Stimulated activated CD4-positive, alpha-beta T cell treated with anti-CD3 and anti-CD28 coated beads, Interleukin-2, amount 100 ng/mL, for 48 hours (primary cell): ENCODE measurements at regions not wholly inside any gene's neighbourhood (a gene's known extent, or its start where the extent isn't known, plus 50 kb on each side); places are given as distances from the start of the nearest gene placed in this dataset.
"Not testable (repeated sequence)": the region's sequence is repeated elsewhere in the genome, so short reads cannot be mapped to it uniquely, and the experiment has no call there.

Source experiments
- DNase-seq, 2 donors: peaks; one replicate each; pipeline ENCODE4 v3.0.0-alpha.2; 2020

DNA sequence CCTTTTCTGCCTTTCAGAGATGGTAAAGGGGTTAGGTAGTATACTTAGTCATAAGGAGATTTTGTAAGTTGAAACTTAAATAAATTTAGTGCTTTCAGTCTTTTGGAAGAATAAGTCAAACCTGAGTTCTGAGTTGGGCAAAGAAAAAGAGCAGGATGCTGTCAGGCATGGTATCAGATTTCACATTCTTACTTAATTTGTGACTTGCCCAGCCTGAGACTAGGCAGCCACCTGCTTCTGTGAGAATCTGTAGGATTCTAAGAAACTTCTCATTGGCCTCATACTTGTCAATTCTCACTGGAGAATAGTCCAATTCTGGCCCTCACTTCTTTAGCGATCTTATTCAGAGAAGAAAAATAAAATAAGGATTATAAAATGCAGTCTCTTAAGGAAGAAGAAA, 577.5 kb downstream of the DIPK2A start:
- DNase-seq: no peak

DNA sequence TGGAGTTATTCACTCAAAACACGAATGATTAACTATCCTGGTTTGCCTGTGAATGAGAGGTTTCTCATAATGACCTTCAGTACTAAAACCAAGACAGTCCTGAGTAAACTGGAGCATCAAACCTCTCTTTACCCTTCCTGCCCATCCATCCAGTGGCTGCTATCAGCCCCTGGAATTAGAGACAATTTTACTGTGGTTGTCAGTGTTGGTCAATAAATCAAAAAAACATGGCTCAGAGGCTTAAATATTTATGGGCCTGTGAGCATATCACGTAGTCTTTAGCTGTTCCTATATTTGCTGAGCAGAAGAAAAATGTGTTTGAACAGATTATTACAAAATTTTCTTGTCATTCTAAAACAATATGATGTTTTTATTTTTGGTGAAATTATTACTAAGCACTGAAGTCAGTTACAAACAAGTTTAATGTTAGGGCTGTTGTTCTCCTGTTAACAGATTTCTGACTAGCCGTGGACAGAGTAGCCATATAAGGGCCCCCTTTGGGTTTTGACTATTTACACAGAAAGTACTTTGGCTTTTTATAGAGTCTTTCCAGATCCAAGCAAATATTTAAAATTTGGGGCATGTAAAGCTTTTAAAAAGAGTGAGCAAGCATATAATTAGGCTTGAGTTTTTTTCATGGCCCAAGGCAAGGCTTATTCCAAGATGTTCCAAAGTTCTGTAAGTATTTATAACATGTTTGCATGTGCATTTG, 580.9 kb downstream of the DIPK2A start:
- DNase-seq: no peak

DNA sequence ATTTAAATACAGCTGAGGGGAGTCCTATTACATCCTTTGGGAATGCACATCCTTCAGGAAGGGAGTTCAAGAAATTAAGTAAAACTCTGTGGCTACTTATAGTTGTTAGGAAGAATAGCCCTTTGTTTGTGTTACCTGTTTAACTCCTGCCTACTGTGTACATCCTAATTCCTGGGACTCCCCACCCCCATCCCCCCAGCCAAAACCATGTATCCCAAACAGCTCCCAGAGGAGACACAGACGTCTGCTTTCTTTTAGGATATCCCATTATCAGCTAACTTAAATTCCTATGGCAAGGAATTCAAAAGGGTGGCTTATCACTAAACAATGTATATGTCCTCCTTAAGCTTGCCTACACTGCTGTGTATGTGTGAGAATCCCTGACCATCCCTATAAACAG, 581.7 kb downstream of the DIPK2A start:
- no peak for DNase-seq

DNA sequence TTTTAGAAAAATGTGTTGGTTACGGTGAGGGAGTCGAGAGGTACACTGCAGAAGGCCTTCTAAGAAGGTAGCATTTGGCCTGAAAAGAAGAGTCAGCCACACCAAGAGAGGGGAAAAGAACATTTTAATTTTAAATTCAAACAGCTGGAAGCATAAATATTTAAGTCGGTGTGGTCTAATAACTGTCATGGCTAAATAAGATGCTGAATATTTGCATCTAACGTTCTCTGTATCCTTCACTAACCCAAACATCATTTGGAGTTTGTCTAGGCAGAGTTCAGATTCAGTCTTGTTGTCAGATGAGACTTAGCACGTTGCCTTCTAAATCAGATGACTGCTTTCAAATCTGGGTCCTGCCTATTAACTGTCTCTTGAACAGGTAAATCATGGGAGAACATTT, 583.3 kb downstream of the DIPK2A start:
- DNase-seq: no peak

DNA sequence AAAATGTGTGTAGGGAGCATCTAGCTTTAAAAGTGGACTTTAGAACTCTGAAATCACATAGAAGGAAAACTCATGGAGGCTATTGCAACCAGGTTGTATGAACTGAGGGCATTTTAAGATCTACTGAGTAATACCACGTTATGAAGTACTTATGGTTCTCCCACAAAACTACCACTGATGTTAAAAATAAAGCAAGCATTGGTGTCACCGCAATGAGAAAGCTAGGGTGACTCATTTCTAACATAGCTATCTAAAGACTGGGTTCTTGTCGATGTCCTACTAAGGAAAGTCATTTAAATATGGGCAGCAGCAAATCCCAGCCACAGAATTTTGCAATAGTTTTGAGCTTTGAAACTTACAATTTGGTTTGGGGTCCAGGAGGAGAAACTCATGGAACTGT, 584.8 kb downstream of the DIPK2A start:
- DNase-seq: no peak

DNA sequence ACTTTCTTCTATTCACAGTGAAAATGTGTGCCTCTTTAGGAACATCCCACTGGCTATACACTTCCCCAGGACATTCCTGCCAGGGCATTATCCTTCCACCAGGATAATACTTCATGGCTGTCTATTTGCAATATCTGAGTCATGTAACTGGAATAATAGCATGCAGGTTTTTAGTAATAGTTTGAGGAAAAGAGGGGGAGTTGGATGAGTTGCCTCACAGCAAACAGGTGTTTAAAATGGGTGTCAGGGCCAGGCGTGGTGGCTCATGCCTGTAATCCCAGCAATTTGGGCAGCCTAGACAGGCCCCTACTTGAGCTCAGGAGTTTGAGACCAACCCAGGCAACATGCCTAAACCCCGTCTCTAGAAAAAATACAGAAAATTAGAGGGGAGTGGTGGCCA, 585.9 kb downstream of the DIPK2A start:
- DNase-seq: no peak

DNA sequence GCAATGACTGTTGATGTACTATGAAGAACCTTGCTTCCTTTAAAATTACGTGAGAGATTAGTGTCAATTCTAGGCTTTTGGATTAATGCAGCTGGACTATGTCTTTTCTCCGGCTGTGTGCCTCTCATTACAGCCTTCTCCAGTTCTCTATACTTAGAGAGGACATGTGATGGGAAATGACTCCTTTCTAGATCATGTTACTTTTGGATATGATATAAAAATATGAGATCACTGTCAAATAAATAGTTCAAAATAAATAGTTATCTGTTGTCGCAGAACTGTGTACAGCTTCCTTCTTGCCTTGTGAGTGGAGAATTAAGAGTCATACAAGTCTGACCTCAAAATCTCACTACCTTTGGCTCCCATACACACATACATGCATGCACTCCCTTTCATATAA, 592.4 kb downstream of the DIPK2A start:
- no peak for DNase-seq

DNA sequence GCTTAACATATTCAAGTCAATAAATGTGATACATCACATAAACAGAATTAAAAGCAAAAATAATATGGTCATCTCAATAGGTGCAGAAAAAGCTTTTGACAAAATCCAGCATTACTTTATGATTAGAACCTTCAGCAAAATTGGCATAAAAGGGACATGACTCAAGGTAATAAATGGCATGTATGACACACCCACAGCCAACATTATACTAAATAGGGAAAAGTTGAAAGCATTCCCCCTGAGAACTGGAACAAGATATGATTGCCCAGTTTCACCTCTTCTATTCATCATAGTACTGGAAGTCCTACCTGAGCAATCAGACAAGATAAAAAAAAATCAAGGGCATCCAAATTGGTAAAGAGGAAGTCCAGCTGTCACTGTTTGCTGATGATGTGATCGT, 594.7 kb downstream of the DIPK2A start:
- DNase-seq: no peak

DNA sequence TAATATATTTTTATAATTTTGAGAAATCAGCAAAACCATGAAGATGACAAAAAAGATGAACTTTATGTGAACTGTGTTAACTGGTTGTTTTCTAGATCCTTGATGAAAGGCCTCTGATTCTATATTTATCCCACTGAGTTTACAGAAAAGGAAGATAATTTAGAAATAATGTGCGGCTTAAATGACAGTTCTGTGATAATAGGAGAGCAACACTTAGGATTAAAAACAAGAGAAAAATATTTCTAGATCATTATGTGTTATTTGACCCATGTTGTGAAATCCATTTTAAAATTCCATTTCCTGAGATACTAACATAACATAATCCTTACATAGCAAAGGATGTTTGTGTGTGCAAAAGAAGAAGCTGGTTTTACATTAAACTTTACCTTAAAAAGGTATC, 598.0 kb downstream of the DIPK2A start:
- no peak for DNase-seq

DNA sequence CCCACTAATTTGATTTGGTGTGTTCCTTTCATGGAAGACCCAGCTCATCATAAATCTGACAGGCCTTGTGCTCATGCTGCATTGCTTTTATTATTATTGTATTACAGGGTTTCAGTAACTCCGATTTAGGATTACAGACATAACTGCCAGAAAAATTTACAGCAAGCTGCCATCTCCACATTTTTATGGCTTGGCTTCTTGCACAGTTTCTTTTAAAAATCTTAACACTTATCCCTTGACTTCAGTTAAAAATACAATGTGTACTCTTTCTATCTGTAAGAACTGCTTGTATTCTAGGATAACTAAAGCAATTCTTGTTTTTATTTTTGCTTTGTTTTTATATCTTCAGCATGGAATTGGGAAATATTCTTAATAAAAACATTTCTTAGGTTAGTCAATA, 612.2 kb downstream of the DIPK2A start:
- DNase-seq: no peak

DNA sequence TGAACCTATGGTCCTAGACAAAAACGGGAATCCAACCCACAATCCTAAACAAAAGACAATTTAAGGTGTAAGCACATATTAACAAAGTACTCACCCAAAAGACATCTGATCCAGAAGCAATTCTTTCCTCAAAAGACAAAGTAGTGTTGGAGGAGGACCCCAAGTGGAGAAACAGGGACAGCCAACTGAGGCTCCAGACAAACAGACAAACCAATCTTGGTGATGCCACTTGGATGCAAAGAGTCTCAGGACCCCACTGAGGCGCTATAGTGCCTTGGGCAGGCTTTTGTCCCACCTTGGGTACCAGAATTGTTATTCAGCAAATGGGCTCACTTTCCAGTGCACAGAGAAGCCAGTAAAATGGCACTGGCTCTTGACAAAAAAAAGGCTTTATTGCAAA, 613.8 kb downstream of the DIPK2A start:
- no peak for DNase-seq

DNA sequence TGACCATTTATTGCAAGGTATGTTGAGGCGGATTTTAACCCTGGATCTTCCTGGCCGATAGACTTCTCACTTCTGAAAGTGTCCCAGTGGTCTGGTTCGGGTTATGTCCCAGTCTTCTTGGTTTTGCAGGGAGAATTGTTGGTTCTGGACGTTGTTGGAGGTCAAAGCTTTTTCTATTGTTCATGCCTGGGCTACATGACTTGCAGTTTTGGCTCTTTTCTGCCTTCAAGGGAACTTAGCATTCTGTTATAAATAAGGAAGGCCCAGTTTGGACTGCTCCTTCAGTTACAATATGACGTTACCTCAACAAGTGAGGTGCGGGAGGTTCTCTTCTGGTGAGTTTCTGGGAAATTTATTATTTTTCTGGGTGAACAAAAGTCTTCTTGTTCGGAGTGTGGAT, 614.3 kb downstream of the DIPK2A start:
- no peak for DNase-seq

DNA sequence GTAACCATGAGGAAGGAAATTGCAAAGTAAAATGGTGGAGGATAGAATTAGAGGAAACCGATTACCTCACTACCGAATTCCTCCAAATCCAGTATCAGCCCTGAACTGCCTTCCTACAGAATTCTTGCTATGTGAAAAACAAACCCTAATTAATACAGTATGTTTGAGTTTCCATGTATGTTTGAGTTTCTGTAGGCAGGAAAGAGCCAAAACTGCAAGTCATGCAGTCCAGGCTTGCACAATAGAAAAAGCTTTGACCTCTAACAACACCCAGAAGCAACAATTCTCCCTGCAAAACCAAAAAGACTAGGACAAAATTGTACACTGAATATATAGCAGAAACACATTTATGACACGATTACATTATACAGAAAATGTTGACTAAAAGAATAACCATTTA, 614.8 kb downstream of the DIPK2A start:
- DNase-seq: no peak

DNA sequence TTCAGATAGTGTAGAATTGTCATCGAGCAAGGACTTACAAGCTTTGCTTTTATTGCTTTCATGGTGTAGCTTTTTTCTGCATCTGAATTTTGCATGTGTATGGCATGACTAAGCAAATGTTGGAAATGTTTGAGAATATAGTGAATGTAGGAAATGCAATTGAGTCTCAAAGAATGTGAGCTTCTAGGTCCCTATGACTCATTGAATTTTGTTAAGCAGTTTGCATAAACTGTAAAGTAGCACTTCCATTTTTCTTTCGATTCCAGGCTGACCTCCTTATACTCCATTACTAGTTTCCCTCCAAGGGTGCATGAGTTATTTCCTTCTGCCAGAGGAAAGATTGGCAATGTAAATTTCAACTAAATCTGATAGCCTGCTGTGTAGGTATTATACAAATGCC, 619.2 kb downstream of the DIPK2A start:
- DNase-seq: no peak

DNA sequence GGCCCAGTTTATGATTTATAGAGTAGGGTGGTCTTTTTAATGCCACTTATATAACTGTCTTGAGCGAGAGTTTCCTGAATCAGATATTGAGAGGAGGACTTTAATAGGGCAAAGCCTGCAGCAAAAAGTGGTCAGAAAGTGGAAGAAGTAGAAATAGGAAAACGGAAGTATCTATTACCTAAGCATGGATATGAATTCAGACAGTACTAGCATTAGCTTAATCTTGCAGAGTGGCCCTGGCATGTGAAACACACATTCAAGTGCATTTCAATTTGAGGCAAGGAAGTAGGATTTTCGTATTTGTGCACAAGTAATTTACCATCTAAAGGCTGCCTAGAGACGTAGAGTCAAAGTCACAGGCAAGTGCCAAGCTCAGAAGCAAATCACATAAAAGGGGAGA, 622.3 kb downstream of the DIPK2A start:
- DNase-seq: no peak

DNA sequence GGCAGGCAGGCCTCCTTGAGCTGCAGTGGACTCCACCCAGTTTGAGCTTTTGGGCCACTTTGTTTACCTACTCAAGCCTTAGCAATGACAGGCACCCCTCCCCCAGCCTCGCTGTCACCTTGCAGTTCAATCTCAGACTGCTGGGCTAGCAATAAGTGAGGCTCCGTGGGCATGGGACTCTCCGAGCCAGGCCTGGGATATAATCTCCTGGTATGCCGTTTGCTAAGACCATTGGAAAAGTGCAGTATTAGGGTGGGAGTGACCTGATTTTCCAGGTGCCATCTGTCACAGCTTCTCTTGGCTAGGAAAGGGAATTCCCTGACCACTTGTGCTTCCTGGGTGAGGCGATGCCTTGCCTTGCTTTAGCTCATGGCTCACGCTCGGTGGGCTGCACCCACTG, 648.6 kb downstream of the DIPK2A start:
- DNase-seq: not testable (repeated sequence)

DNA sequence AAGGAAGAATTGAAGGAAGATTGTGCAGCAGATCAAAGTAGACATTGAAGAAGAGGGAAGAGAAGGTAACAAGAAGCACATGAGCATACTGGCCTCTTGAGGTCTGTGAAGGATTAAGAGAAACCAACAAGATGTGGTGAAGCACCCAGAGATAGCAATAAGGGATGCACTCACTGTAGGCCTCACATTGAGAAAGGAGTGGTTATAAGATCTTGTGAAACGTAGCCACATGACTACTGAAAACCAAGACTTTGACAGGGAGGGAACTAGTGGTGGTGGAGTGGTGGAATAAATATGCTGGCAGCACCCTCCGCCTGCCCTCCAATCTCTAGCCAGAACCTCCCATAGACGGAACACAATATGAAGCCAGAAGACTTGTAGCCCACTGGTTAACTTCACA, 651.2 kb downstream of the DIPK2A start:
- DNase-seq: no peak

DNA sequence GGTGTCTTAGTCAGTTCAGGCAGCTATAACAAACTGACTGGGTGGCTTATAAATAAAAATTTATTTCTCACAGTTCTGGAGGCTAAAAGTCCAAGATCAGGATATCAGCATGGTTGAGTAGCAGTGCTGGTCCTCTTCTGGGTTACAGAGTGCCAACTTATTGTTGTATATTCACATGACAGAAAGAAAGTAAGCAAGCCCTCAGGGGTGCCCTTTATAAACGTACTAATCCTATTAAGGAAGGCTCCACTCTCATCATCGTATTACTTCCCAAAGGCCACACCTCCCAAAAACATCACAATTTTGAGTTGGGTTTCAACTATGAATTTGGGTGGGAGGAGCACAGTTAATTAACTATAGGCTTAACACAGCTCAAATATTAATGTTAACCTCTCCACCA, 653.0 kb downstream of the DIPK2A start:
- no peak for DNase-seq

DNA sequence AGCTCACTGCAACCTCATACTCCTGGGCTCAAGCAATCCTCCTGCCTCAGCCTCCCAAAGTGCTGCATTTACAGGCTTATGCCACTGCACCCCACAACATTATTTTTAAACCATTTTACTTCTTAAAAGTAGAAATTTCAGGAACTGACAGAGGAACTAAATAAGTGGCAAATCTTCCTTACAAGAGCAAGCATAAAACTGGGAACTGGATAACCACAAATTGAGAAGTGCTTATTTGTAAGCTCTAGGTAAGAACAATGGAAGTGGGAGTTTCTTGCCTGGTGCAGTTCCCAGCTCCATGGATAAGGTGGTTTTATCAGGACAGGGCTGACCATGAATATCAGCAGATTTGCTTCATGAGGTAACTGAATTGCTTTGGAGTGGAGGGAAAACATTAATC, 655.2 kb downstream of the DIPK2A start:
- no peak for DNase-seq

DNA sequence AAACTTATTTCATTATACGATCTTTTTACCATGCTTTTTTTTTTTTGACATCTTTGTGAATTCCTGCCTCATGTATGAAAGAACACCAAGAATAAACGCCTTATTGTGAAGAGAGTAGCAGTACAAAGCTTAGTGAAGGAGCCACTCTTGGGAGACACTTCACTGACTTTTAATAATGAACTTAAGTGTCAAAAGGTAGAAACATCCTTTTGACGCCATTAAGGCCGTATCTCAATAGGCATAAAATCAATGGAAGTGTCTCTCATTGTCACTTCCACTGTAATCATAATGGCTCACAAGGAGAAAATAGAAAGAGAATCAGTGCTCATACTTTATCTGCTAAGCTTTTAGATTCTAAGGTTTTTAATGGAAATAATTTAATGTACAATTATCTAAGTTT, 657.8 kb downstream of the DIPK2A start:
- DNase-seq: no peak

DNA sequence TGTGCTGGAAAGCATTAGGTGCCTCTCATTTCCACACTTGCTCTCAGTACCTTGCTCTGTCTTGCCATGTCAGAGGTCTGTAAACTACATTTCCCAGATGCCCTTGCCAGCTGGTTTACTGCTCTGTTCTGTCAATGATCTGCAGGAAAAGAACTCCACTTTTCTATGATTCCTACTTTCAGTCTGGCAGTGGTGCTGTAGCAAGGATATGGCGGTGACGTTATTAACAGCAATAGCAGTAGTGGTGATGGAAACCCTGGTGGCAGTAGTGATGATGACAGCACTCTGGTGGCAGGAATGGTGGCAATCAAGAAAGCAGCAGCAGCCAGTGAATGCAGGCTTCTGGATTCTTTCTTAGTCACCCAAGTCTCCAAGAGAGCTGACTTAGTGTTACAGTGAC, 665.2 kb downstream of the DIPK2A start:
- DNase-seq: no peak

DNA sequence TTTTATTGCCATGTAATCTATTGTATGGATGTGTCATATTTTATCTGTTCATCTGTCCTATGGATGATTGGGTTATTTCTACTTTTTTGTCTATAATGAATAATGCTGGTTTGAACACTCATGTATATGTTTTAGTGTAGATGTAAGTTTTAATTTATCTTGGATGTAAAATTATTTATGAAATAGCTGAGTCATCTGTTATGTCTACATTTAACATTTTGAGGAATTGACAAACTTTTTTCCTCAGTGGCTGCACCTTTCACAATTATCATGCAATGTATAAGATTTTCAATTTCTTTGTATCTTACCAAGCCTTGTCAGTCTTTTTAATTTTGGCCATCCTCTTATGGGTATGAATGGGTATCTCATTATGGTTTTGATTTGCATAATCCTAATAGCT, 666.4 kb downstream of the DIPK2A start:
- DNase-seq: no peak

DNA sequence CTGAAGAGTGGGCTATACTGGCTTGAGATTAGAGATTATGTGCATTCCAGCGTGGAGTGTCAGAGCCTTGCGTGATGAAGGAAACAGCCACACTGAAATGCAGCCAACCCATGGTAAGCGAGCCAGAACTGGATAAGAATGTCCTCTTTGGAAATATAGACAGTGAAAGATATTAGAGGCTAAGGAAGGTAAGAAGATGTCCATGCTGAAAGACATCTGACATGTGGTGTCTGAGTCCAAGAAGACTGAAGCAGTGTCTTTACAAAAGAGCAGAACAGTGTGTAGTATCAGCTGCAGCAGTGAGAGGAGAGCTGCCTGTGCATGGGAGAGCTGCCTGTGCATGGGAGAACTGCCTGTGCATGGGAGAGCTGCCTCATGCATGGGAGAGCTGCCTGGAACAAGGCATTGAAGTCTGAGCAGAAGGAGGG, 672.2 kb downstream of the DIPK2A start:
- DNase-seq: no peak

DNA sequence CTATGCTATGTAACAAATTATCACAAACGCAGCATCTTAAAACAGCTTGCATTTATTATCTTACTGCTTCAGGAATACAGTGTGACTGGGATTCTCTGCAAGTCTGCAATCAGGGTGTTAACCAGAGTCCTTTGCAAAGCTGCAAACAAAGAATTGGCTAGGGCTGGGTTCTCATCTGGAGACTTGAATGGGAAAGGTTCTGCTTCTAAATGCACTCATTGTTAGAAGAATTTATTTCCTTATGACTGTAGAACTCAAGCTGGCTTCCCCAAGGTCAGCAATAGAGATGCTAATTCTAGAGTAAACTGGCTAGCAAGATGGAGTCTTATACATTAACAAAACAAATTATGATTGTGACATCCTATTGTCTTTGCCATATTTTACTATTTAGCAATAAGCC, 673.7 kb downstream of the DIPK2A start:
- DNase-seq: no peak

DNA sequence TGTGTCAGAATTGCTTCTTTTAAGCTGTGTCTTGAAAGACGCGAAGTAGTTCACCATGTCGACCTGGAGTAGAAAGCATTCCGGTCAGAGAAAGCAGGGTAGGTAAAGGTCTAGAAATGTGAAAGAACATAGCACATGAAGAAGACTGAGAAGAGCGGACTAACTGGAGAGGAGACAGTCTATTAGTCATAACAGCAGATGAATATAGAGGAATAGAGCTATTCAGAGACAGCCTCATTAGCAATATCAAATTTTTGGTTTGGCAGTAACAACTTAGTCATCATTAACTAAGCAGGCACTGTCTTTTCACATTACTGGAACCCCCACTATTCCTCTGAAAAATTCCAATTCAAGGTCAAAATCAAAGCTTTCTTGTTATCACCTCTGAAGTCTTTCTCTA, 678.8 kb downstream of the DIPK2A start:
- no peak for DNase-seq

DNA sequence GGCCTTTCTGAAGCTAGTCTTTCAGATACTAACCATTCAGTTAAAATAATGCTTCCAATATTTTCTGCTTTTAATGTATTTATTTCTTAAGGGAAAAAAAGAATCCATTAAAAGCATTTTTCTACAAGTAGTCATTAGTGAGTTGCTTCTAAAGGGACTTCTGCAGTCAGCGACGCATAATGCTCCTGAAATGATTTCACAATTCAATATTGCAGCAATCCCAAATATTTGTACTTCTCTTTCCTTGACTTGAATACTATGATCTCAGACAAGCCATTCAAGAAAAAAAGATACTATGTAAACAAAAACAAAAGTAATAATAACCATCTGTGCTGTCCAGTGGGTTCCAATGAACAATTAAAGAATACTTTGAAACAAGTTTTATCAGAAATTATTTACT, 681.0 kb downstream of the DIPK2A start:
- DNase-seq: no peak
